GM21515 (cell line): ENCODE measurements at regions not wholly inside any gene's neighbourhood (a gene's known extent, or its start where the extent isn't known, plus 50 kb on each side); places are given as distances from the start of the nearest gene placed in this dataset.
"Not testable (repeated sequence)": the region's sequence is repeated elsewhere in the genome, so short reads cannot be mapped to it uniquely, and the experiment has no call there.

ENCODE experiments used
- ATAC-seq: cut with Tn5 transposase; IDR thresholded peaks from one replicate; pipeline ENCODE4 v1.9.1; 2021; ENCODE audit not compliant: unreplicated experiment

DNA sequence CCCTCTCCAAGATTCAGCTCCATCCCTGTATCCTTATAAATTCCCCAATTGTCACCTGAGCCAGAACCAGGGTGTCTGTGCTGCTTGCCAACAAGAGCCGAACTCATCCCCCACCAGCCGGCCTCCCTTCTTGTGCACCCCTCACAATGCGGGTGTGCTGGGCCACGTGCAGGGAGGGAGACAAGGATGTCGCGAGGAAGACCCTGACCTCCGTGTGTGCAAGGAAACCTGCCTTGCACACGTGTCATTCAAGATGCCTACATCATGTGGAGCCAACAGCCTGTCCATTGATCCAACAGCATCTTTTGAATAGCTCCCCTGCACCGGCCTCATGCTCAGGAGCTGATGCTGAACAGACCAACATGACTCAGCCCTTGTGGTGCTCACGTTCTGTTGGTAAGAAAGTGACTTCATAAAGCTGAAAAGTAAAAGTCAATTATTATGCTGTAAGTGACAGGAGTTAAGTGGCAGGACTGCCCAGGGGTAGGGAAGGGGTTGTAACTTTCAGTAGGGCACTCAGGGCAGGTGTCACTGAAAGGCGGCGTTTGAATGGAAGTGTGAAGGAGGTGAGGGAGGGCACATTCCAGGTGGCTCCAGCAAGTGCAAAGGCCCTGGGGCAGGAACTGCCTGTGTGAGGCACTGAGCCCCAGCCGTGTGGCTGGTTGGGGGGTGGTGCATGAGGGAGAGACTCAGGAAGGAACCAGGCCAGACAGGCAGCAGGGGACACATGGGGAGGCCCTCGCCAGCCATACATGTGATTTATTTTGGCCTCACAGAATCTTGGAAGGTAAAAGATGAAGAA, 302.2 kb downstream of the FOXL1 start:
- no peak for ATAC-seq

DNA sequence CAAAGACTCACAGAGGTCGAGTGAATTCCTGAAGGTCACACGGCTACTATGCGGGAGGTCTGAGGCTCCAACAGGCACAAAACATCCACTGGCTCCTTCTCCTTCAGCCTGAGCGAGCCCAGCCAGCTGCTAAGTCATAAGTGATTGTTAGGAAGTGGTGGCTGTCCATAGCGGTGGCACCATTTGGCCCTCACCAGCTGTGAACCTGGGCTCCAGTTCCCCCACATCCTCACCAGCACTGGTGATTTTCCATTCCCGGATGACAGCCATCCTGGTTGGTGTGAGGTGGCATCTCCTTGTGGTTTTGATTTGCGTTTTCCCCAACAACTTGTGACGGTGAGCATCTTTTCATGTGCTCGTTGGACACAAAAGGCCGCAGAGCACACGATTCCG, 302.8 kb downstream of the FOXL1 start:
- ATAC-seq = no peak

- ATAC-seq = no peak
Observed at GRCh38 chr16:86881861-86882273, 303.5 kb downstream of the FOXL1 start.

- ATAC-seq = no peak
Observed at GRCh38 chr16:86882586-86883280, 304.4 kb downstream of the FOXL1 start.

DNA sequence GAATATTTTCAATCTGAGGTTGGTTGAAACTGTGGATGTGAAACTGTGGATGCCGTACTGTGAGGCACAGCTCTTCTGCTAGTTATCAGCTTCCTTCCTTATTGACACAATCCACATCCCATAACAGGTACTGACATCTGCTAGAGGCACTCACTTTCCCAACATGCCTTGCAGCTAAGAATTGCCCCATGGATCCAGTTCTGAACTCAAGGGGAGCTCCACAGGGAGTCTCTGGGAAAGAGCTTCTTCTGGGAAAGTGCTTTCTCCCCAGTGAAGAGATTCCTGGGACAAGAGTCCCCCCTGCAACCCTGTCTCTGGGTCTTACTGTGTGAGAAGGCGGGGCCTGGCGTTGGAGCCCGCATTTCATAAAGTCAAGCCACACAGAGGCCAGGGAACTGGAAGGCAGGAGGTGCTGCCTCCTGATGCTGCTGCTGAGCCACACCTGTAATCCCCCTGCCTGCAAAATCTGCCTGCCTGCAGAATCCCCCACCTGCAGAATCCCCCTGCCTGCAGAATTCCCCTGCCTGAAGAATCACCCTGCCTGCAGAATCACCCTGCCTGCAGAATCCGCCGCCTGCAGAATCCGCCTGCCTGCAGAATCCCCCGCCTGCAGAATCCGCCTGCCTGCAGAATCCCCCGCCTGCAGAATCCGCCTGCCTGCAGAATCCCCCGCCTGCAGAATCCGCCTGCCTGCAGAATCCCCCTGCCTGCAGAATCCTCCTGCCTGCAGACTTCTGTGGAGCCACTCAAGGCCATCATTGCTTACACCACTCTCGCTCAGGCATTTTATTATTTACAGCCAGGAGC, 305.4 kb downstream of the FOXL1 start:
- no peak for ATAC-seq

DNA sequence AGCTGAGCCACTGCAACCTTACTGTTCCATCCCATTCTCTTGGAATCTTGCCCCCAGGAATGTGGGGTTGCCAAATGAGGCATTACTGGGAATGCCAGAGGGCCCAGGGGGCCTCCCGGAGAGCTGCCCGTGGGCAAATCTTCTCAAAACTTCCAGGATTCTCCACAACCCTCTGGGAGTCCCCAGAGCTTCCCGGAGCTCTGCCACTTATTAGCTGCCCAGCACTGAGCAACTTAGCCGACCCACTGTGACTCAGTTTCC, 306.0 kb downstream of the FOXL1 start:
- no peak for ATAC-seq

DNA sequence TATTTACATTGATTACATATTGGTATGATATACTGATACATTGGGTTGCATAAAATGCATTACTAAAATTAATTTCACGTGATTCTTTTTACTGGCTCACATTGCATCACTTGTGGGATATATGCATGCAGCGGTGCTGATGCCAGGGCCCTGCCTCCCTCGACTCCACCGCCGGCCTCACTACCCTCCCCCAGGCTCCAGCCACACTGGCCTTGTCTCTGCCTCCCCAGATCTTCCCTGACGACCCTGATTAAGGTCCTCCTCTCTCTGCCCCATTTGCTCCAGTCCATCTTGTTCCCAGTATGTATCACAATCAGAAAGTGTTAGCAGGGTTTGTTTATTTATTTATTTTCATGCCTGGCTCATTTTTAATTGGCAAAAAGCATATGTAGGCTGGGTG, 306.8 kb downstream of the FOXL1 start:
- no peak for ATAC-seq

- no peak for ATAC-seq
Observed at GRCh38 chr16:86886651-86887050, 308.3 kb downstream of the FOXL1 start.

- ATAC-seq = no peak
Observed at GRCh38 chr16:86887416-86887815, 309.1 kb downstream of the FOXL1 start.

DNA sequence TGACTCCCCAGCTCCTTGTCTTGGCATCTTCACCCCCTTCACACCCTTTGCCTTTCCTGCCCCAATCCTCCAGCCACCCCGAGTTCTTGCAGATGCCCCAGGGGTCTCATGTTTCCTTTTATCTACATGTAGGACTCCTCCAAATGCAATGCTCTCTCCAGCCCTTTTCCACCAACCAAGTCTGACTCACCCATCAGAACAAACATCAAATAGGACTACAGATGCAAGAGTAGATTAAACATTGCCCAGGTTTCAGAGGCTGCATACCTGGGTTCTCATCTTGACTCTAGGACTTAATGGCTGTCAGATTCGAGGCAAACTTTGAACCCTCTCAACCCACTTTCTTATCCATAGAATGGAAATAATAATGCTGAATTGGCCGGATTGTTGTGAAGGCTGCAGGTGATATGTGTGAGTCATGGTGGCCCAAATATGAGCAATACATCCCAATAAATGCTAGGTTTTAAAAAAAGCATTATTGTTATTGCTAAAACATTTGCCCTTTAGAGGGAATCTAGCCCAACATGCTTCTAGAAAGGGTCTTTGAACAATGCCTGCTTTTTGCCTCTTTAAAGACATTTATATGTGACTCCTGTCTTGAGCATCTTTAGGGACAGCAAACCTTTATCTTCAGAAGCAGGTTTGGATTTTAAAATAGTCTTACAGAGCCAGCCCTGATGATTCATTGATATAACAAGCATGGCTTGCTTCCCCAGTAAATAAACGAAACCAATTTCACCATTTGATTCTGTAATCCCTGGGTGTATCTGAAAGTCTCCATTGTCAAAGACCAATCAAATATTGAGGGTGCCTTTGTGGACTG, 310.1 kb downstream of the FOXL1 start:
- no peak for ATAC-seq

DNA sequence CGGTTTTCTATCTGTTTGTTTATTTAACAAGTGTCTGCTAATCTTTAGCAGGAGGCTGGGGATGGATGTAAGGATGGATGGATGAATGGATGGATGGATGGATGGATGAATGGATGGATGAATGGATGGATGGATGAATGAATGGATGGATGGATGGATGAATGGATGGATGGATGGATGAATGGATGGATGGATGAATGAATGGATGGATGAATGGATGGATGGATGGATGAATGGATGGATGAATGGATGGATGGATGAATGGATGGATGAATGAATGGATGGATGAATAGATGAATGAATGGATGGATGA, 310.7 kb downstream of the FOXL1 start:
- ATAC-seq = not testable (repeated sequence)

DNA sequence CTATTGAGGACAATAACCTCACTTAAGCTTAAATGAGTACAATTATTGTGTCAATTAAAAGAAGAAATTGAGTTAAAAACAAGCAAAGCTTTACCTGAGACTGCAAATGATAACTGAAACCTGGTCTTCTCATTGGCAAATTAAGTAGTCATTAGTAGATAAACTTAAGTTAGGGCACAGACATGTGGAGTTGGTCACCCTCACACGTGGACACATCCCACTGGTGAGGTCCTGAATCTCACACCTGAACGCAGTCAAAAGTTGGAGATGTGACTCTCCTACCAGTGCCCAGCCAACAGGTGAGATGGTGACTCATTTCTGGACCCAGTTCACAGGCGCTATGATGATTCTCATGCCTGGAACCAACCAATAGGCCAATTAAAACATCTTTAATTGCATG, 311.6 kb downstream of the FOXL1 start:
- ATAC-seq = no peak

DNA sequence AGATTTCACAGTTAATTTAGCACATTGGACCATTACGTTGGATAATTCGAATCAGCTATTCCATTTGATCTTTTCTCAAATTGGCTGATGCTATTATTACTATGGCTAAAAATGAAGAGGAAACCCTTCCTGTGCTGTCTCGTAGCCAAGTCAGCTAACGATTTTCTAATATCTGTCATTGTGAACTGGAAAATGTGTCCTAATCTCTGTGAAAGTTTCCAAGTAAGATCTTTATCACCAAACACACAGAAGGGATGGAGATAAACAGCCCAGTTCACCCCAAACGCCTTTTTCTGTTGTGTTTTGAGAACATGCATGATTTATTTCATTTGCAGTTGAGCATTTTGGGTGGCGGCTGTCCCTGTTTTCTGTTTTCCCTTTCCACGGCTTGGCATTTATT, 312.8 kb downstream of the FOXL1 start:
- ATAC-seq = no peak

- no peak for ATAC-seq
Observed at GRCh38 chr16:86891631-86892030, 313.3 kb downstream of the FOXL1 start.

- no peak for ATAC-seq
Observed at GRCh38 chr16:86892509-86892908, 314.2 kb downstream of the FOXL1 start.

DNA sequence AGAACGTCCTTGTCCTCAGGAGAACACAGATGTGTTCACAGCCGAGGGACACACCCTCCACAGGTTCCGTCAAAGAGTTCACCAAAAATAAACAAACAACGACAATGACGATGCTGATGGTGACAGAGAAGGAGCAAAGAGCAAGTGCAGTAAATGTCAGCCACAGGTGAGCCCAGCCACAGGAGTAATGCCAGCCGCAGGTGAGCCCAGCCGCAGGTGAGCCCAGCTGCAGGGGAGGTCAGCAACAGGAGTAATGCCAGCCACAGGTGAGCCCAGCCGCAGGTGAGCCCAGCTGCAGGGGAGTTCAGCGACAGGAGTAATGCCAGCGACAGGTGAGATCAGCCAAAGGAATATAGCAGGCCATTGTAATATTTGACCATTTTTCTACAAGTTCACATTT, 315.2 kb downstream of the FOXL1 start:
- ATAC-seq = no peak

DNA sequence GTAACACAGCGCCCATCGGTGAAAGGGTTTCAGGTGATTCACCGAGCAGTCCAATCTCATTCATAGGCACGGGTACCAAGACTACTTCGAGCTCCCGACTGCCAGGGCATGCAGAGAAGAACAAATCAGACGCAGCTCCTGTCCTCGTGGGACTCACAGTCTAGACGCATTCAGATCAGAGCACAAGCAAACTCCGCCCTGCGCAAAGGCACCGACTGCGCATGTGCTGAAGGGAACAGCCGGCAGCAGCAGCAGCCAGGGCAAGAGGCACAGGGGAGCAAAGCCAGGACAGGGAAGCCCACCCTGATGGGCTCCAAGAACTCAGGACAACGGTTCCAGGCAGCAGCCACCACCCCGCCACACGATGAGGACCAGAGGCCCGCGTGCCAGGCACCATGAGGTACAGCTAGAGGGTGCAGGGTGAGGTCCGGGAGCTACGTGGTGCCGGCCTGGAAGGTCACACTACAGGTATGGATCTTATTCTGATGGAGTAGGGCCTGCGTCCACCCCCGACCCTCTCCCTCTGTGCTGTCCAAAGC, 315.7 kb downstream of the FOXL1 start:
- no peak for ATAC-seq

- ATAC-seq = no peak
Observed at GRCh38 chr16:86894925-86895324, 316.6 kb downstream of the FOXL1 start.

GRCh38 chr16:86895606-86896005, 317.3 kb downstream of the FOXL1 start:
- ATAC-seq = no peak

GRCh38 chr16:86896976-86897375, 318.6 kb downstream of the FOXL1 start:
- ATAC-seq = no peak

DNA sequence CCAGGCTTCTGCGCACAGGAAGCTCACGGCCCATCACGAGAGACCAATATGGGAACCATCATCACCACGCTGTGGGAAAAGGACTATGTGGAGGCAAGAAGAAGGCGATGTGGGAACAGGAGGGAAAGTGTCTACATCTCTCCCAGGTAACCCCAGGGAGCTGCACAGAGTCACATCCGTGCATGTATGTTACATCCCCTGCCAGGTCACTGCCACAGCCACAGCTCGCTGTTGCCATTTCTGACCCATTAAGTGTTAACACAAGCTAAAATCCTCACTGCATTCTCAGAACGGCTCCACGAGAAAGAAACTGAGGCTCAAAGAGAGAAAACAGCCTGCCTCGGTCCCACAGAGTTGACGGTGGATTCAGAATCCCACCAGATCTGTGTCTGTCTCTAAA, 319.1 kb downstream of the FOXL1 start:
- ATAC-seq = no peak
